HG03442 (cell line): ENCODE measurements at regions not wholly inside any gene's neighbourhood (a gene's known extent, or its start where the extent isn't known, plus 50 kb on each side); places are given as distances from the start of the nearest gene placed in this dataset.

Experiments
- ATAC-seq: cut with Tn5 transposase; IDR thresholded peaks from one replicate; pipeline ENCODE4 v1.9.1; 2021; ENCODE audit warnings: mild to moderate bottlenecking, moderate library complexity; ENCODE audit not compliant: unreplicated experiment

GRCh38 chr10:118472415-118473304 lies 122.8 kb downstream of the PRLHR start:
- no peak for ATAC-seq

GRCh38 chr10:118471863-118472262 lies 123.6 kb downstream of the PRLHR start:
- ATAC-seq = no peak

GRCh38 chr10:118470470-118470869 lies 125.0 kb downstream of the PRLHR start:
- no peak for ATAC-seq

DNA sequence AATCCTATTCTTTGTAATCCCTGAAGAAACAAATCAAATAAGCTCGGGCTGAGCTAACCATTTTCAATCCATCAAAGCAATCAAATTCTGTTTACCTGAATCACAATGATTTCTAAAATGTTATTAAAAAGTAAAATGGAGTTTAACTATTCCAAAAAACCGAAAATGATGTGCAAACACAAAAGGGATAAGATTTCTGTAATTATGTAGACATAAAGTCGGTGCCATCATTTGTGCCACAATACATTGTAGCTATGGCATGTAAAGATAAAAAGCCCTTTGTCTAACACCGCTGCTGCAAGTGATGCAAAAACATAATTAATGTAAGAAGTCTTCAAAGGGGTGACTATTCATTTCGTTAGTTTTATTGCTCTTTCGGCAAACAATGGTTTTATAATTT lies 125.1 kb upstream of the FAM204A start:
- no peak for ATAC-seq

- no peak for ATAC-seq
Observed at GRCh38 chr10:118465300-118465874, 123.3 kb upstream of the FAM204A start.

GRCh38 chr10:118463740-118464139 lies 121.6 kb upstream of the FAM204A start:
- ATAC-seq = no peak

- ATAC-seq = no peak
Observed at GRCh38 chr10:118462401-118462800, 120.3 kb upstream of the FAM204A start.

GRCh38 chr10:118459642-118460193 lies 117.6 kb upstream of the FAM204A start:
- ATAC-seq = peak; percentile 81

- no peak for ATAC-seq
Observed at GRCh38 chr10:118458957-118459641, 117.0 kb upstream of the FAM204A start.

GRCh38 chr10:118457824-118458428 lies 115.8 kb upstream of the FAM204A start:
- no peak for ATAC-seq

DNA sequence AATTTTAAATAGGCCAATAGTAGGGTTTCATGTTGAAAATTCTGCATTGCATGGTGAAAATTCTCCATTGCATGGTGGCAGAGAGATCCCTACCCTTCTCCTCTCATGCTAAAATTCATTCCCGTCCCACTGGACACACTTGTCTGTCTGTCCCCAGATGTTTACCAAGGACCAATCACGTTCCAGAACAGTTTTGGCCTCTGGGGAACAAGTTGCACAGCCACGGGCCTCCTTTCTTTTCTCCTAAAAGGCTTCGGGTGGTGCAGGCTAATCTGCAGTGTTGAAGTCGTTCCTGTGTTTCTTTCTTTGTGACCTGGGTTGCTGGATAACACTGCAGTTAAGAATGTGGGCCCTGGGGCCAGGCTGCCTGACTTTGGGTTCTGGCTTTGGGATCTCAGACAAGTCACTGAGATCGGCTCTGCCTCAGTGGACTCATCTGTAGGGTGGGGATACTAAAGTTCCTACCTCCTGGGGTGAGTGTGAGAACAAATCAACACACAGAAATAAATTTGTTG lies 113.1 kb upstream of the FAM204A start:
- no peak for ATAC-seq

- no peak for ATAC-seq
Observed at GRCh38 chr10:118454211-118454610, 112.1 kb upstream of the FAM204A start.

DNA sequence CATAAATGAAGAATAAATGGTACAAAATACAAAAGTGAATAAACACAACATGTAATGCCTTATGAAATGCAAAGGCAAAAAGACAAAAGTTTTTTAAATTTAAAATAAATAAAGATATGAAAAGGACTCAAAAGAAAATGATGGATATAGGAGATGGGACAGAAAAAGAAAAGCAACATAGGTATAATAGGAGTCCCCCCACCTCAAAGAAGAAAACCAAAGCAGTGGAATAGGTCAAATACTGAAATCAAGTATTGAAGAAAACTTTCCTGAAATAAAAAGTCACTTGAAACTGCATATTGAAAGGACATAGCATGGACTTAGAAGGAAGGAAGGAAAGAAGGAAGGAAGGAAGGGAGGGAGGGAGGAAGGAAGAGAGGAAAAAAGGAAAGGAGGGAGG lies 110.0 kb upstream of the FAM204A start:
- no peak for ATAC-seq

DNA sequence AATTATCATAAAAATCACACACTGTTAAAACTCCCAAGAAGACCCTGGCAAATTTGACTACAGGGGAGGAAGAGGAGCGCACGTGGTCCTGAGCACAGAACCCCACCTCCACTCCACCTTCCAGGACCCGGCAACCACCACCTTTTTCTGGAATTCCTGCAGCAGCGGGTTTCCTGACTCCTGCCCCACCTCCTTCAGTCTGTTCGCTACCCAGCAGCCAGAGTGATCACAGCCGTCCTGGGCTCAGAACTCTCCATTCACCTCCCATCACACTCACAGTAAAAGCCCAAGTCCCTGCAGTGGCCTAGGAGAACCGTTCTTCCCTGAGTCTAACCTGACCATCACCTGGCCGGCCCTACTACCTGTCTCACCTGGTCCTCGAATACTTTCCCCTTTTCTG lies 107.4 kb upstream of the FAM204A start:
- ATAC-seq = no peak

DNA sequence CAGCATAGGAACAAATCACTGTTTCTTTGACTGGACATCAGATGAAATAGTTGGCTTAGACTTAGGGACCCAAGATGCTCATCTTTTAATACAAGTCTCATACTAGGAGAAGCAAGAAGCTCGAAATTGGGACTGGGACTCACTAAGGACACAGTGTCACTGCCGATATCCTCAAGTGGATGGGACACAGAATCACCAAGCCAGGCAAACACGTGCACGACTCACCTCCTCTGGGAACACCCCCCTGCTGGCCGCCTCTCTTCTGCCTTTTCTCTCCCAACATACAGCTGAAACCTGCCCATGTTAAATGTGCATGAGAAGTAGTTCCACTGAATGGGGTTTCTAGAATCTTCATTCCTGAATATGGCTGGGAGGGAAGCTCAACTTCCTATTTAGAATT lies 106.6 kb upstream of the FAM204A start:
- ATAC-seq = no peak

DNA sequence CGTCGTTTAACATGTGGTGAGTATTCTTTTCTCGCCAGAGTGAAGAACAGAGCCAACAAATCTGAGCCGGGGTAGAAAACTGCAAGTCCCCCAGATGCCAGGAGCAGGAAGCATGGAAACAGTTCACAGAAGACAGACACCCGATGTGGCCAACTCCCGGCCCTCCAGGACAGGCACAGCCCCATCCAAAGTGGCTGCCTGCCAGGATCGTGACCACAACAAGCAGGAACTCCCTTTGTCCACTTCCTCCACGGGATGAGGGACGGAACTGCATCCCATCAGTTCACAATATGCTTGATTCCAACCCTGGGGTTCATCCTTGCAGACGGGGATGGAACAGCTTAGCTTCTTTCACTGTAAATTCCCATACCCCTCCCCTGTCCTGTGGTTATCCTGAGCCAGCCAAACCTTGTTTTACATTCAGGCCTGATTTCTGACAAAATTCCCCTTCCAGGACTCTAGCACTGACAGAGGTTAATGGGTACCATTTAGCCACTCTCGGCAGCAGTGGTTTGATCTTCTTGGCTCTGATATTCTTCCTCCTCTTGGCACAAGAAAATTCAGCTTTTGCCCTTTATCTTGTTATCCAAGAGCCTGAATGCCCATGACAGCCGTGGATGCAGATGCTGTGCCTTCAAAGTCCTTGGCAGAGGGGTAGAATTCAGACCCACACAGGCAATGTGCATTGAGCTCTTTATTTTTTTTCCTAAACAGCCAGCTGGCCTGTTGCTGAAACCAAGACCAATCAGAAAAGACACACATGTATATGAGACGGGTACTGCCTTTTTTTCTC lies 105.5 kb upstream of the FAM204A start:
- ATAC-seq = no peak

DNA sequence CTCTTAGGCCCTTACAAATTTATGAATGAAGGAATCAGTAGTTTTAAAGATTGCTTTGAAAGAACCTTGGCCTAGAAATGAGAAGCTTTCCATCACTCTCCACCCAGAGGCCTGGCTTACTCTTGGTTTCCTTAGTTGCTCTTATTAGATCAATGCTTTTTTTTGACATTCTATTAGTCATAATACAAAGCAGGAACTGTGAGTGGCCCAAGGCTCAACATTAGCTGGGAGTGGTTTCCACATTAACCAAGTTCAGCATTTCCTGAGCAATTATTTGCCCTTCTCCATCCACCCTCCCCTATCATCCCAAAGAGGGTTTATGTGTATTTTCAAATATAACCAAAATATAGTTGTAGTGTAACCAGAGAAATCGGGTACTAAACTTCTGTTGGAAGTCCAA lies 103.4 kb upstream of the FAM204A start:
- no peak for ATAC-seq

GRCh38 chr10:118444069-118444468 lies 101.9 kb upstream of the FAM204A start:
- no peak for ATAC-seq

DNA sequence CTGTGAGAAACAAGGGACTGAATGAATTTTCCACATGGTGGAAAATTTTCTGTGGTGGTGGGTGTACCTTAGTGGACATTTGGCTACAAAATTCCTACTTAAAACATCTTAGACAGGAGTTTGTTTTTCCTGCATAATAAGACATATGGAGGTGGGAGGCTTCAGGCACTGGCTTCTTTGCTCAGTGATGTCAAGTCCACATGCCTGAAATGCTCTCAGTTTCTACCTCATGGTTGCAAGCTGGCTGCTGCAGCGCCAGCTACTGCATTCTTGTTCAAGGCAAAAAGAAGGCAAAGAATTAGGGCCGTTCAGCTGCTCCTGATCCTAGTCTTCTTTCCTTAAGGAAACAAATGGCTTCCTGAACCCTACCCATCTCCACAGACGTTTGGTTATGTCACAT lies 99.9 kb upstream of the FAM204A start:
- no peak for ATAC-seq

GRCh38 chr10:118439824-118440223 lies 97.7 kb upstream of the FAM204A start:
- ATAC-seq = no peak
